H9 (cell line): ENCODE measurements at regions not wholly inside any gene's neighbourhood (a gene's known extent, or its start where the extent isn't known, plus 50 kb on each side); places are given as distances from the start of the nearest gene placed in this dataset.
A peak's percentile ranks its signal among the peaks of the same experiment; 100 is the strongest.

Source experiments
- DNase-seq: peaks from one replicate; pipeline ENCODE4 v3.0.0-alpha.2; 2017
- H2AFZ ChIP-seq: one replicate; pipeline ENCODE4 v1.6.1; 2013; ENCODE audit warnings: mild to moderate bottlenecking, low read length, control low read depth, moderate library complexity
- H2AK5ac ChIP-seq: 2 replicates; pipeline ENCODE4 v1.6.1; 2013; ENCODE audit warnings: low read length, control low read depth, mixed read lengths; ENCODE audit not compliant: insufficient read length
- H2BK120ac ChIP-seq: one replicate; pipeline ENCODE4 v1.6.1; 2013; ENCODE audit warnings: low read depth, mild to moderate bottlenecking, low read length, control low read depth, inconsistent platforms; ENCODE audit not compliant: poor library complexity, severe bottlenecking
- H2BK12ac ChIP-seq: 2 replicates; pipeline ENCODE4 v1.6.1; 2013; ENCODE audit warnings: low read length, control low read depth, mixed read lengths, low read depth; ENCODE audit not compliant: insufficient read length
- H2BK15ac ChIP-seq: 2 replicates; pipeline ENCODE4 v1.6.1; 2013; ENCODE audit warnings: low read depth, low read length, control low read depth
- H2BK20ac ChIP-seq: one replicate; pipeline ENCODE4 v1.6.1; 2013; ENCODE audit warnings: low read depth, mild to moderate bottlenecking, low read length, control low read depth, inconsistent platforms; ENCODE audit not compliant: poor library complexity, severe bottlenecking
- H2BK5ac ChIP-seq: 2 replicates; pipeline ENCODE4 v1.6.1; 2013; ENCODE audit warnings: low read length, control low read depth, mixed read lengths; ENCODE audit not compliant: insufficient read length
- H3K14ac ChIP-seq: 2 replicates; pipeline ENCODE4 v1.6.1; 2013; ENCODE audit warnings: low read length, control low read depth; ENCODE audit not compliant: insufficient read depth
- H3K18ac ChIP-seq: 2 replicates; pipeline ENCODE4 v1.6.1; 2013; ENCODE audit warnings: low read depth, mild to moderate bottlenecking, mixed read lengths, low read length, control low read depth; ENCODE audit not compliant: insufficient read length
- H3K23ac ChIP-seq: 2 replicates; pipeline ENCODE4 v1.6.1; 2013; ENCODE audit warnings: low read length, control low read depth, mixed read lengths, low read depth; ENCODE audit not compliant: insufficient read length
- H3K23me2 ChIP-seq: 2 replicates; pipeline ENCODE4 v1.6.1; 2013; ENCODE audit warnings: low read depth, mild to moderate bottlenecking, mixed read lengths, low read length, control low read depth; ENCODE audit not compliant: insufficient read length, poor library complexity, severe bottlenecking
- H3K27ac ChIP-seq: 2 replicates; pipeline ENCODE4 v1.5.1; 2013; ENCODE audit warnings: low read length, control low read depth, mixed read lengths, low read depth; ENCODE audit not compliant: insufficient read length
- H3K27me3 ChIP-seq: 2 replicates; pipeline ENCODE4 v1.6.1; 2013; ENCODE audit warnings: low read length, control low read depth, inconsistent platforms; ENCODE audit not compliant: insufficient read depth
- H3K4ac ChIP-seq: 2 replicates; pipeline ENCODE4 v1.6.1; 2013; ENCODE audit warnings: low read depth, mild to moderate bottlenecking, control low read depth, inconsistent platforms, low read length, moderate library complexity
- H3K4me1 ChIP-seq: 2 replicates; pipeline ENCODE4 v1.6.1; 2013; ENCODE audit warnings: low read length, control low read depth, inconsistent platforms; ENCODE audit not compliant: insufficient read depth
- H3K4me2 ChIP-seq: 2 replicates; pipeline ENCODE4 v1.6.1; 2013; ENCODE audit warnings: low read length, control low read depth, mixed read lengths; ENCODE audit not compliant: insufficient read length, insufficient read depth
- H3K56ac ChIP-seq: 2 replicates; pipeline ENCODE4 v1.6.1; 2013; ENCODE audit warnings: low read depth, mild to moderate bottlenecking, mixed read lengths, low read length, control low read depth; ENCODE audit not compliant: insufficient read length
- H3K79me1 ChIP-seq: 2 replicates; pipeline ENCODE4 v1.6.1; 2013; ENCODE audit warnings: low read depth, mild to moderate bottlenecking, moderate library complexity, low read length, control low read depth, inconsistent platforms; ENCODE audit not compliant: insufficient read depth, poor library complexity, severe bottlenecking
- H3K79me2 ChIP-seq: 2 replicates; pipeline ENCODE4 v1.6.1; 2013; ENCODE audit warnings: low read length, control low read depth, inconsistent platforms; ENCODE audit not compliant: insufficient read depth
- H3K9ac ChIP-seq: 2 replicates; pipeline ENCODE4 v1.6.1; 2013; ENCODE audit warnings: low read length, control low read depth, mixed read lengths; ENCODE audit not compliant: insufficient read length; ENCODE audit errors: extremely low read depth
- H3K9me3 ChIP-seq: one replicate; pipeline ENCODE4 v1.6.1; 2013; ENCODE audit warnings: low read depth, low read length, inconsistent platforms; ENCODE audit not compliant: control insufficient read depth
- H3T11ph ChIP-seq: one replicate; pipeline ENCODE4 v1.6.1; 2013; ENCODE audit warnings: mild to moderate bottlenecking, low read length, control low read depth, inconsistent platforms
- H4K20me1 ChIP-seq: one replicate; pipeline ENCODE4 v1.6.1; 2013; ENCODE audit not compliant: control insufficient read depth, insufficient read length, insufficient read depth
- H4K5ac ChIP-seq: 2 replicates; pipeline ENCODE4 v1.6.1; 2013; ENCODE audit warnings: low read depth, mild to moderate bottlenecking, mixed read lengths, low read length, control low read depth; ENCODE audit not compliant: insufficient read length
- H4K8ac ChIP-seq: replicated peaks from 2 replicates; pipeline ENCODE4 v1.6.1; 2013; ENCODE audit warnings: low read length, control low read depth, mixed read lengths, low read depth; ENCODE audit not compliant: insufficient read length
- H4K91ac ChIP-seq: 2 replicates; pipeline ENCODE4 v1.6.1; 2013; ENCODE audit warnings: low read depth, mild to moderate bottlenecking, moderate library complexity, mixed read lengths, low read length, control low read depth; ENCODE audit not compliant: insufficient read length
- H3K27ac Mint-ChIP-seq, 3 experiments: 2 replicates in 2 of 3; 3 replicates in 1 of 3; pipeline ENCODE4 v1.8.0; 2020 to 2021; ENCODE audit warnings: mixed read lengths in 3 of 3, mild to moderate bottlenecking in 1 of 3, moderate library complexity in 1 of 3
- H3K27me3 Mint-ChIP-seq: 2 replicates; pipeline ENCODE4 v1.8.0; 2021; ENCODE audit warnings: low read depth, mild to moderate bottlenecking, moderate library complexity, mixed read lengths
- H3K36me3 Mint-ChIP-seq, 3 experiments: 2 replicates in 2 of 3; 3 replicates in 1 of 3; pipeline ENCODE4 v1.8.0; 2020 to 2021; ENCODE audit warnings: low read depth in 3 of 3, mixed read lengths in 3 of 3; ENCODE audit not compliant: insufficient read depth in 1 of 3
- H3K4me1 Mint-ChIP-seq, 2 experiments: 2 replicates each; pipeline ENCODE4 v1.8.0; 2020; ENCODE audit warnings: mixed read lengths in 2 of 2
- H3K4me3 Mint-ChIP-seq, 2 experiments: 2 replicates in 1 of 2; 3 replicates in 1 of 2; pipeline ENCODE4 v1.8.0; 2020 to 2021; ENCODE audit warnings: mild to moderate bottlenecking in 2 of 2, mixed read lengths in 2 of 2, moderate library complexity in 1 of 2
- H3K9me3 Mint-ChIP-seq, 2 experiments: 2 replicates in 1 of 2; 3 replicates in 1 of 2; pipeline ENCODE4 v1.8.0; 2020; ENCODE audit warnings: mild to moderate bottlenecking in 2 of 2, mixed read lengths in 2 of 2, moderate library complexity in 1 of 2
- WGBS: extraction: QIAGEN DNeasy Blood & Tissue Kit; methylation state at CpG from one replicate; pipeline ENCODE4 v1.1.7; 2013; ENCODE audit warnings: missing lambda C conversion rate, low lambda C conversion rate, mixed read lengths; ENCODE audit not compliant: insufficient read length; ENCODE audit errors: extremely low coverage; 5-methylcytosine and 5-hydroxymethylcytosine counted together
- TF ChIP-seq, protein P1 (sequence below): fragments of 200-600 bp; sonication (generic); conservative IDR thresholded peaks from 3 replicates; pipeline ENCODE4 v1.8.0; 2021; ENCODE audit warnings: antibody characterized with exemption, mild to moderate bottlenecking

DNA sequence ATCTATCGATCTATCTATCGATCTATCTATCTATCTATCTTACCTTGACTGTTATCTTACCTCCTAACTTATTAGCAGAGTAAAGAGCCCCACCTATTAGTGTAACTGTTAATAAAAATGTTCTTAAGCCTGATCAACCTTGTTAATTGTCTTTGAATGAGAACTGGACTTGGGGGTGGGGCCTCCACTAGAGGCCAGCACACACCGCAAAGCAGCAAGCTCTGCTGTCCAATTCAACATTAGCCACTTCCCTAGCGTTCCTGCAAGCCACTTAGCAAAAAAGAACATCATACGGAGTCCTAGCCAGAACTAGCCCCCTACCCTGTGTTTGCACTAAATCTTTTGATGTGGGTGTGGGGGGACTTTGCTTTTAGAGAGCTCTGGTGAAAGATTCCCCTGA lies 515.8 kb downstream of the KDM4C start:
- Histone ChIP-seq H3K9ac (no peak overlapping the region), H3T11ph (no peak overlapping the region), H3K4me1 (no peaks in the 10 kb centered on the region), H3K4ac (no peak overlapping the region), H3K79me2 (no peaks in the 10 kb centered on the region), H3K18ac (no peak overlapping the region), H3K9me3 (no peaks in the 10 kb centered on the region), H2BK15ac (no peak overlapping the region), H3K14ac (no peak overlapping the region), H3K27me3 (no peaks in the 10 kb centered on the region), H2AK5ac (no peak overlapping the region), H3K79me1 (no peaks in the 10 kb centered on the region), H2BK20ac (no peak overlapping the region), H4K20me1 (no peaks in the 10 kb centered on the region), H3K23ac (no peak overlapping the region), H4K8ac (no peak overlapping the region), H3K27ac (no peak overlapping the region), H4K91ac (no peak overlapping the region), H3K23me2 (no peaks in the 10 kb centered on the region), H3K56ac (no peak overlapping the region), H2BK12ac (no peak overlapping the region), H3K4me2 (no peak overlapping the region), H4K5ac (no peak overlapping the region), H2AFZ (no peak overlapping the region), H2BK120ac (no peak overlapping the region), H2BK5ac (no peak overlapping the region)
- no CpG with 5 or more reads among the region's 5 CpGs for WGBS
- H3K27ac Mint-ChIP-seq: peak overlapping the region in 1 of 3 experiments; percentile 40; a peak in 1 of 7 replicates
- TF ChIP-seq, protein P1, sequence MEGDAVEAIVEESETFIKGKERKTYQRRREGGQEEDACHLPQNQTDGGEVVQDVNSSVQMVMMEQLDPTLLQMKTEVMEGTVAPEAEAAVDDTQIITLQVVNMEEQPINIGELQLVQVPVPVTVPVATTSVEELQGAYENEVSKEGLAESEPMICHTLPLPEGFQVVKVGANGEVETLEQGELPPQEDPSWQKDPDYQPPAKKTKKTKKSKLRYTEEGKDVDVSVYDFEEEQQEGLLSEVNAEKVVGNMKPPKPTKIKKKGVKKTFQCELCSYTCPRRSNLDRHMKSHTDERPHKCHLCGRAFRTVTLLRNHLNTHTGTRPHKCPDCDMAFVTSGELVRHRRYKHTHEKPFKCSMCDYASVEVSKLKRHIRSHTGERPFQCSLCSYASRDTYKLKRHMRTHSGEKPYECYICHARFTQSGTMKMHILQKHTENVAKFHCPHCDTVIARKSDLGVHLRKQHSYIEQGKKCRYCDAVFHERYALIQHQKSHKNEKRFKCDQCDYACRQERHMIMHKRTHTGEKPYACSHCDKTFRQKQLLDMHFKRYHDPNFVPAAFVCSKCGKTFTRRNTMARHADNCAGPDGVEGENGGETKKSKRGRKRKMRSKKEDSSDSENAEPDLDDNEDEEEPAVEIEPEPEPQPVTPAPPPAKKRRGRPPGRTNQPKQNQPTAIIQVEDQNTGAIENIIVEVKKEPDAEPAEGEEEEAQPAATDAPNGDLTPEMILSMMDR: peak; percentile 65
- no peak overlapping the region for H3K4me3 Mint-ChIP-seq
- peaks cover 16 to 17% of the 10 kb centered on the region in 2 experiments for H3K4me1 Mint-ChIP-seq
- DNase-seq: no peak
- H3K27me3 Mint-ChIP-seq: peaks cover 2% of the 10 kb centered on the region; the same call in 1 of the 2 replicates
- H3K36me3 Mint-ChIP-seq: peaks cover 0 to 4% (median 2%) of the 10 kb centered on the region in 3 experiments; a peak in 2 of 7 replicates
- peaks cover 3 to 8% of the 10 kb centered on the region in 2 experiments; a peak in 3 of 5 replicates for H3K9me3 Mint-ChIP-seq
